Amniotic stem cell (primary cell): ENCODE measurements at regions not wholly inside any gene's neighbourhood (a gene's known extent, or its start where the extent isn't known, plus 50 kb on each side); places are given as distances from the start of the nearest gene placed in this dataset.
"Not testable (repeated sequence)": the region's sequence is repeated elsewhere in the genome, so short reads cannot be mapped to it uniquely, and the experiment has no call there.

Experiments used
- DNase-seq: peaks from one replicate; lab custom pipeline; 2025; lab: John Stamatoyannopoulos, UW

GRCh38 chr1:70672442-70672888 lies 261.4 kb downstream of the CTH start:
- no peak for DNase-seq

GRCh38 chr1:70674941-70675685 lies 264.0 kb downstream of the CTH start:
- no peak for DNase-seq

DNA sequence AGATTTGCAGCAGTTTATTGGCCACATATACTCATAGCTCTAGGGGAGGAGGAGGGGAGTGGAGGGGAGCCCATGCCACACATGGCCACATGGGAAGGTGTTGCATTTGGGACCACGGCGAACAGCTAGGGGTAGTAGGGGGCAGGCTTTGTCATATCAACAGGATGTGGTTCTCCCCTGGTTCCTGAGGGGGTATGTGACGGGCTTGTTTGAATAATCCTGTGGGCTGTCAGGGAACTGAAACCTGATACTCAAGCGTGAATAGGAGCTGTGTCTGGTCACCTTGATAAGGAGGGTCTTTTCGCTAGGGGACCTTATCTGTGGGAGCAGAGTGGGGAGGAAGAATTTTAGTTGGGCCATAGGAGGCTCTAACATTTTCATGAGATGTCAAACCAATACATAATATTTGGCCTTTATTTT lies 264.7 kb downstream of the CTH start:
- DNase-seq, result no peak

DNA sequence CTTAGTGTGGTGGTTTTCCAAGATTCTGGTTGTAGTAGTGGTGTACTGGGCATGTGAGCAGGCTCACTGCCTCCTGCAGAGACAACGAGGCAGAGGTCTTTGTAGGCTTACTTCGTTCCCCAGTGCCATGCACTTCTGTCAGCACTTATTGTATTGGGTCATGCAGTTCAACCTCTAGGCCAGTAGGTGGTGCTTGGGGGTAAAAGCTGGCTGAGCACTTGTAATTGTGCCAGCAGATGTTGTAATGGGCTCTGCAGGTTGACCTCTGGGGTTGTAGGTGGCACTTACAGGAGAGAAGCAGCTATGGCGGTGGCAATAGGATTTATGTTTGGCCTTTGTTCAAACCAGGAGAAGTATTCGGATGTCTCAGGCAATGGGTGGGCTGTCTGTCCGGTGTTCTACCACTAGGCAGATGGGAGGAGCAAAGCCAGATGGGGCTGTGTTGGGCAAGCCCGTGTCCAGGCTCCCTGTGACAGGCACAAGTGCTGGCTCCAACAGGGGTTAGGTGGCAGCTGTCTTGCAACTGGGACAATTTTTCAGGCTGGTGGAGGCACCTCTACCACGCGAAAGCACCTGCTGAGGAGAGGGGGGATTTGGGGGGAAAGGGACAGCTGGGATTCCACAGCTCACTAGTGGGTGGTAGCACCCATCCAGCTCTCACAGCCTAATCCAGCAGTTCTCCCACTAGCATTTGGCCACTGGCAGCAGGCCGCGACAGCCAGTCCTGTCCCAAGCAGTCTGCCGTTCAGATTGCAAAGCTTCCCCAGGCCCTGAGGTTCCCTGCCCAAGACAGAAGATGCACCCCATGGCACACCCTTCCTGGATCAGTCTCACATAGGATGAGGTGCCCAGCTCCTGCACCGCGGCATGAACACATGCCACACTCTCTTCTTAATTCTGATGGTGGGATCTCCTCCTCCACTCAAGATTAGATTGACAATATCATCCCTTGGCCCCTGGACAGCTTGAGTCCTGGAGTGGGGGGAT lies 274.5 kb downstream of the CTH start:
- DNase-seq, result no peak

DNA sequence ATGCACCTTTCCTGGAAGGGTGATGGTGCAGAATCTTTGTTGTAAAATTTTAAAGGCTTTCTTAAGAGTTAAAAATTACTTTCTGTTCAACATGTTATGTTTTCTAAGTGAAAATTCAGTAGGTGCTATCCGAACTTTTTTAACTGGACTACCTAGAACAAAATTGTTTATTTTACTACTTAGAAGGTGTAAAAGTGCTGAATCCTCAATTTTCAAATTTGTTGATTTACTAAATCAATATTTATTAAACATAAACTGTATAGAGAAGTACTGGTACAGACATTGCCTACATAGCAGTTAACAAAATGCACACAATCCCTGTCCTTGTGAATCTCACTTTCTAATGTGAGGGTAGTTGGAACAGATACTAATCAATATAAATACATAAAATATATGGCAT lies 277.5 kb downstream of the CTH start:
- DNase-seq, result no peak

- no peak for DNase-seq
Observed at GRCh38 chr1:70706381-70707037, 295.4 kb downstream of the CTH start.

GRCh38 chr1:70707214-70707613 lies 296.1 kb downstream of the CTH start:
- DNase-seq, result no peak

GRCh38 chr1:70714149-70714548 lies 303.1 kb downstream of the CTH start:
- DNase-seq, result no peak

GRCh38 chr1:70717211-70717610 lies 306.1 kb downstream of the CTH start:
- DNase-seq, result no peak

GRCh38 chr1:70717656-70718055 lies 306.6 kb downstream of the CTH start:
- no peak for DNase-seq

DNA sequence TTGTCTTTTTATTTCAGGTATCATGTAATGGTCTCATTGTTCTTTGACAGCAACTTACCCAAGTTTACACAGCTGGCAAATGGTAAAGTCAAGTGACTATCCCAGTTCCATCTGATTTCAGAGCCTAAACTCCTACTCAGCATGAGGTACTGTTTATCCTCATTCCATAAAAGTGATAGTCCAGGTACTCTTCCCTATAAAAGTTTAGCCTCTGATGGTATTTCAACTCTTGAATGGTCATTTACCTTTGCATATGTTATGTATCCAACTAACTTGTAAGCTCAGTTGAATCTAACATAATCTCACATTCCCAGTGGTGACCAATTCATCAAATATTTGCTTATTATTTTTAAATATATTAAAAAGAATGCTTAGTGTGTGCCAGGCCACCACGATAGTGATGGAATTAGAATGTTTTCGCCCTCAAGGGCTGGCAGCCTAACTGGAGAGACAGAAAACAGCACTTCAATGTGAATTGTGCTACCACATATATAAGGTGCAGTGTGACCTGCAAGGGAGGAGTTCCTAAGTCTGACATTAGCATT lies 307.1 kb downstream of the CTH start:
- DNase-seq, result no peak

GRCh38 chr1:70719154-70719553 lies 308.1 kb downstream of the CTH start:
- DNase-seq, result no peak

DNA sequence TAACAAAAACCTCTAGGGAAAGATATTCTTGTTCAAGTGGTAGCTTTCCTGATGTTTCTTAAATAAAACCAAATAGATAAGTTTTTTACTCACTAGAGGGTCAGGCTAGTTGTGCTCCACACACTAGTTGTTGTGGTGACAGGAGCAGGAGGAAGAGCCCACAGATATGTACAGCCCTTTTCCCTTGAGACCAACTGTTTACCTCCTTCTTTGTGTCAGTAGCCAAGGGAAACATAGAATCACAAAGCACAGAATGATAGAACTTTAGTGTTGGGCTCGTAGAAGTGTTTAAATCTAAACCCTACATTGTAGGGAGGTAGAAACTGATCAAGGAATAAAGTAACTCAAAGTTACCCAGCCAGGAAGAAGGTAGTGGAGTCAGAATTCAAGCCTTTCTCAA lies 309.0 kb downstream of the CTH start:
- DNase-seq, result no peak

DNA sequence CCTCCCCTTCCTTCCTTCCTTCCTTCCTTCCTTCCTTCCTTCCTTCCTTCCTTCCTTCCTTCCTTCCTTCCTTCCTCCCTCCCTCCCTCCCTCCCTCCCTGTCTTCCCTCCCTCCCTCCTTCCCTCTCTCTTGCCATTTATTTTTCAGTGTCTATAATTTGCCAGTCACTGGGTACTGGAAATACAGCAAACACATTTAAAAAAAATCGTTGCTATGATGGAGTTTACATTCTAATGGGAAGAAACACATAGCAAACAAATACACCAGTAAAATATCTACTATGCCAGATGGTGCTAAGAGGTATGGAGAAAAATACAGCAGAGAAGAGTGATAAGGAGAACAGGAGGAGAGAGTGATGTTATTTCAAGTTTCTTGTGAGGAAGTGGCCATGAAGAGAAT lies 309.5 kb downstream of the CTH start:
- no peak for DNase-seq

DNA sequence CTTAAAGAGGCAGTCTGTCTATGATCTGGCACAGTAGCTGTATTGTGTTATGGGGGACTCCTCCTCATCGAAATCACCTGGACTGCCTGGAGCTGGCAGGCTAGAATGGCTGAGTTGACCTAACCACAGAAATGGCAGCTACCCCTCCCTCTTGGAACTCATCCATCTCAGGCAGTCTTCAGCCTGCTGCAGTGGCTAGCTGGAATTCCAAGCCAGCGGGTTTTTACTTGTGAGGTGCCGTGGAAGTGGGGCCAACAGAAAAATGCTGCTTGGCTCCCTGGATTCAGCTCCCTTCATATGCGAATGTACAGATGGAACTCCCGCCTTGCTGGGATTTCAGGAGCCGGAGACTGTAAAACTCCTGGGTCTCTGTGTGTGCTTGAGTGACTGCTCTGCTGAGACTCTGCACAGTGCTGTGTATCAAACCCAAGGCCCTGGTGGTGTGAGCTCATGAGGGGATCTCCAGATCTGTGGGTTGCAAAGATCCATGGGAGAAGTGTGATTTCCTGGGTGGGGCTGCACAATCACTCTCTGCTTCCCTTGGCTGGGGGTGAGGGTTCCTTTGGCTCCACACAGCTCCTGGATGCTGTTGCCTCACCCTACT lies 316.9 kb downstream of the CTH start:
- no peak for DNase-seq

GRCh38 chr1:70736518-70736917 lies 311.1 kb downstream of the PTGER3 start:
- DNase-seq, result not testable (repeated sequence)

DNA sequence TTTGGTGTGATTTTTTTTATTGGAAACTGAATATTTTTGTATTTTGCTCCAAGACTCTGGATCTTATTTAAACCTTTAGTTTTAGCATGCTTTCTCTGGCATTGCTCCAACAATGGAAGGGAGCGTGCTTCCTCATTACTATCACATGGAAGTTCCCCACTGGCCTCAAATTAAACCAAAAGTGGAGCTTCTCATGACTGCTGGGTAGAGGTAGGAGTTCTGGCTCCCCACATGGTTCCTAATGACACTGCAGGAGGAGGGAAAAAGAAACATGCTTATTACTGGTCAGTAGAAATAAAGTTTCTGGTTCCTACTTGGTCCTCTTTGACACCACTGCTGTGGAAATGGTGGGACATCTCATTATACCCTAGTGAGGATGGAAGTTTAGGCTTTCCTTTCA lies 310.5 kb downstream of the PTGER3 start:
- no peak for DNase-seq

DNA sequence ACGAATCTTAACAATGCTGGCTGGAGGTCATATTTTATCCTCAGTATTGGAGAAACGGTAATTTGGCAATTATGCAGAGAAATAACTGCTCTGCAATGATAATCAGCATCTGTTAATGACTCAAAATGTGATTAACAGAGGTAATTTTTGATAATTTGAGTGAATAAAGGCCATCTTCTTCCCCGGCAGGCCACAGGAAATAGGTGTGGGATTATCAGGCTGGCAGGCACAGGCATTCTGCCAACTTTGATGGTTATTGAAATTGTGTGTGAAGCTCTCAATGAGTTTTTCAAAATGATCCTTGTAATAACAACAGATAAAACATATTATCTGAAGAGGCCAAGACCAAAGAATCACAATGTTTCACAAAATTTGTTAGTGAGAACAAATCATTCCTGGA lies 309.0 kb downstream of the PTGER3 start:
- no peak for DNase-seq

DNA sequence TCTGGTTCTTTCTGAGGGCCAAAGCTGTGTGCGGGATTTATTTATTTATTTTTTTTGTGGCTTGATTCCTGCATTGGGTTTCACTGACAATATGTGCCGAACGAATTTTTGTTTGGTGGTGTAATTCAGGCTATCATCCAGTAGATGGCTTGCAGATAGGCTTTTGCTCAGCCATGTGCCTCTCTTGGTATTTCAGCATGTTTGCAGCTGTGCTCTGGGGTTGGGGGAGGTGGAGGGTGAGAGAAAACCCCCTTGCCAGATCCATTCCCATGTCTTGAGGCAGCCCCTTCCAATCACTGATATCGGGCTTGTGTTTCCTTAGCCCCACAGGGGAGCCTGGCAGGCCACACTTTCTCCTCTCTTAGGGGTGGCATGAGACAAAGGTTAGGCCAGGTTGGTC lies 302.4 kb downstream of the PTGER3 start:
- no peak for DNase-seq

DNA sequence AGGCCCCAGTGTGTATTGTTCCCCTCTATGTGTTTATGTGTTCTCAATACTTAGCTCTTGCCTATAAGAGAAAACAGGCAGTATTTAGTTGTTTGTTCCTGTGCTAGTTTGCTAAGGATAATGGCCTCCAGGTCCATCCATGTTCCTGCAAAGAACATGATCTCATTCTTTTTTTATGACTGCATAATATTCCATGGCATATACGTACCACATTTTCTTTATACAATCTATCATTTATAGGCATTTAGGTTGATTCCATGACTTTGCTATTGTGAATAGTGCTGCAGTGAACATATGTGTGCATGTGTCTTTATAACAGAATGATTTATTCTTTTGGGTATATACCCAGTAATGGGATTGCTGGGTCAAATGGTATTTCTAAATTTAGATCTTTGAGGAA lies 301.6 kb downstream of the PTGER3 start:
- not testable (repeated sequence) for DNase-seq

DNA sequence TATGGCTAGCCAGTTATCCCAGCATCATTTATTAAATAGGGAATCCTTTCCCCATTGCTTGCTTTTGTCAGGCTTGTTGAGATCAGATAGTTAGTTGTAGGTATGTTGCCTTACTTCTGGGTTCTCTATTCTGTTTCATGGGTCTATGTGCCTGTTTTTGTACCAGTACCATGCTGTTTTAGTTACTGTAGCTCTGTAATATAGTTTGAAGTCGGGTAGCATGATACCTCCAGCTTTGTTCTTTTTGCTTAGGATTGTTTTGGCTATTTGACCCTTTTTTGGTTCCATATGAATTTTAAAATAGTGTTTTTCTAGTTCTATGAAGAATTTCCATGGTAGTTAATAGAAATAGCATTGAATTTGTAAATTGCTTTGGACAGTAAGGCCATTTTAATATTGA lies 300.5 kb downstream of the PTGER3 start:
- DNase-seq, result not testable (repeated sequence)
